GM12865 (cell line): ENCODE measurements at regions not wholly inside any gene's neighbourhood (a gene's known extent, or its start where the extent isn't known, plus 50 kb on each side); places are given as distances from the start of the nearest gene placed in this dataset.

ENCODE experiments used
- DNase-seq: peaks from one replicate; pipeline ENCODE4 v3.0.0; 2010; ENCODE audit warnings: low read depth
- H3K4me3 ChIP-seq: 2 replicates; pipeline ENCODE4 v1.5.1; 2011; ENCODE audit warnings: mild to moderate bottlenecking, low read depth, low read length, control low read depth
- TF ChIP-seq, protein P1 (sequence below): IDR thresholded peaks from 2 replicates; pipeline ENCODE4 v1.5.1; 2011; ENCODE audit warnings: low read length, control low read depth, low read depth, inconsistent platforms; ENCODE audit not compliant: insufficient read depth; ENCODE audit errors: missing control alignments

DNA sequence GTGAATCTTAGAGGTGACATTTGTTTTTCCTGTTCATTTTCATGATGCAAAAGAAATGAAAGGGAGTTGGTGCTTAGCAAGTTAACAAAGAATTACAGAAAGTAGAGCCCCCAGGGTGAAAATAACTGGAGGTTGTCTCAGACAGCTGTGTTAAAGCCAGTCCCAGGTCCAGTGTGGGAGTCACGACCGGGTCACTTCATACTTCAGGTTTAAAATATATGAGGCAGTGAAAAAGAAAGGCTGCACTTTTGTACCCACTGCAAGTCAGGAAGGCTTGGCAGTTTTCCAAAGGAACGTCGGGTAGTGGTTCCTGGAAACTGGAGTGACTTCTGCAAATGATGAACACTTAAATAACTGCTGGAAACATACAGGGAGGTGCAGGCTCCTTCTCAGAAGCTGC, 91.5 kb upstream of the THBS2 start:
- no peak for DNase-seq
- TF ChIP-seq, protein P1, sequence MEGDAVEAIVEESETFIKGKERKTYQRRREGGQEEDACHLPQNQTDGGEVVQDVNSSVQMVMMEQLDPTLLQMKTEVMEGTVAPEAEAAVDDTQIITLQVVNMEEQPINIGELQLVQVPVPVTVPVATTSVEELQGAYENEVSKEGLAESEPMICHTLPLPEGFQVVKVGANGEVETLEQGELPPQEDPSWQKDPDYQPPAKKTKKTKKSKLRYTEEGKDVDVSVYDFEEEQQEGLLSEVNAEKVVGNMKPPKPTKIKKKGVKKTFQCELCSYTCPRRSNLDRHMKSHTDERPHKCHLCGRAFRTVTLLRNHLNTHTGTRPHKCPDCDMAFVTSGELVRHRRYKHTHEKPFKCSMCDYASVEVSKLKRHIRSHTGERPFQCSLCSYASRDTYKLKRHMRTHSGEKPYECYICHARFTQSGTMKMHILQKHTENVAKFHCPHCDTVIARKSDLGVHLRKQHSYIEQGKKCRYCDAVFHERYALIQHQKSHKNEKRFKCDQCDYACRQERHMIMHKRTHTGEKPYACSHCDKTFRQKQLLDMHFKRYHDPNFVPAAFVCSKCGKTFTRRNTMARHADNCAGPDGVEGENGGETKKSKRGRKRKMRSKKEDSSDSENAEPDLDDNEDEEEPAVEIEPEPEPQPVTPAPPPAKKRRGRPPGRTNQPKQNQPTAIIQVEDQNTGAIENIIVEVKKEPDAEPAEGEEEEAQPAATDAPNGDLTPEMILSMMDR, result no peak

DNA sequence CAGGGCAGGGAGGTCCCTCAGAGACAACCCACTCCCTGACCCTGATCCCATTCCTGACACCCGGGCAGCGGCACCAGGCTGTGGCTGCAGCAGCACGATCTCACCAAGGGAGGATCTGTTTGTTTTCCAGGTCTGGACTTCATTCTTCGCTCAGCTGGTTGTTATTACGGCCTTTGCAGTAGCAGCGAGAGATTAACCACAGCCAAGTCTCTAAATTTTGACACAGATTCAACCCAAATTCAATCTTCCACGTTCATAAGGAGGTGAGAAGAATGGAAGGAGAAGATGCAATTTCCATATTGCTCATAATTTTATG, 91.1 kb upstream of the THBS2 start:
- TF ChIP-seq, protein P1, result no peak
- no peak overlapping the region for H3K4me3 ChIP-seq
- no peak for DNase-seq

More for the DNA sequence above, 91.5 kb upstream of the THBS2 start:
- H3K4me3 ChIP-seq, result no peak overlapping the region

DNA sequence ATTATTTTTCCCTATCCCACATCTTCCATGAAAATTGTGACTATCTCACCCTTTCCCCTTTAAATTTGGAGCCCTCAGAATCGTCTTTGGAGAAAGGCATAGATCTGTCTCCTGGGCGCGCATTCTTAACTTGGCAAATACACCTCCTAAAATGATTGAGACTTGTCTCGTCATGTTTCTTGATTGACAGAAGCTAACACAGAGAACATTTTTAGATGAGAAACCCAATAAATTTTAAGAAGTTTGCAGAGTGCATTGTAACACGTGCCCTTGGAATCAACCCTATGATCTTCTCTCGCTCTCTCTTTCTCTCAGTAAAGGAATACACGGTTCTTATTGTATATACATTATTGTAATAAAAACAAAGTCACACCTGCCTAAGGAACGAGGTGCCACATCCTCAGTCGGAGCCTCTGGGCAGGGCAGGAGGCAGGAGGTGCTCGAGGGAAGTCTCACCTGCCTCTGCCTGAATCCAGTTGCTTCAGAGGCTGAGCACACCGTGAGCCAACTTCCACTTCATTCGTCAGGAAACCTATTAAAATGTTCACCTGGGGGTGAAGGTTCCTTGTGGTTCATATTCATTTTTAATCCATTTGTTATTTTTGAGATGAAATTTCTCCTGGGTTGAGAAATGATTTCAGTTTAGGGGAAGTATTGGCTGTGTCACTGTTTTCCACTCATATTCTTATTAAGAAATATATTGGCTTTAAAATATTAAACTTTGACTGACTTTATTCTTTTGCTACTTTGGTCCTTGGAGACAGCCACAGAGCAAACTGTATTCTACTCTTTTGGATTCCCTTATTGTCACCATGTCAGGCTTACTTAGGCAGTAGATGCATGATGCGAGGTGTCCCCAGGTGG, 90.5 kb upstream of the THBS2 start:
- H3K4me3 ChIP-seq, result no peak overlapping the region
- TF ChIP-seq, protein P1, result no peak
- no peak for DNase-seq

GRCh38 chr6:169342710-169343109, 89.1 kb upstream of the THBS2 start:
- TF ChIP-seq, protein P1, result no peak
- no peak for DNase-seq

DNA sequence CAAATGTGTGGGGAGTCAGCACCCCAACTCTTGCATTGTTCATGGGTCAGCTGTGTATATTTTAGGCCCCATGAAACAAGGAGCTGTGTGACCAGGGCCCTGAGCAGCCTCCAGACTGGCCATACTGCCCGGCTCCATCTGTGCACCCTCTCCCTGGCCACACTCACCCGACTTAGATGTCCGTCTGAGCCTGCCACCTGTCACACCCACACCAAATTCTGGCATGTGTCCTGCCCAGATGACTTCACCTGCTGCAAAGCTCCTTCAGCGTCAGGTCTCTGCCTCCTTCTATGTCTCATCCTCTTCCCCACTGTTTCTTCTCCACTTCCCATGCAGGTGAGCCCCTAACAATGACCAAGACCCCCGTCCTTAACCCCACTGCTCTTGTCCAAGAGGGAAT, 88.1 kb upstream of the THBS2 start:
- H3K4me3 ChIP-seq, result no peak overlapping the region
- TF ChIP-seq, protein P1, result no peak
- DNase-seq, result no peak

More at GRCh38 chr6:169342710-169343109, 89.1 kb upstream of the THBS2 start:
- no peak overlapping the region for H3K4me3 ChIP-seq

GRCh38 chr6:169341065-169341464, 87.4 kb upstream of the THBS2 start:
- no peak for DNase-seq
- TF ChIP-seq, protein P1, result no peak
- no peak overlapping the region for H3K4me3 ChIP-seq

DNA sequence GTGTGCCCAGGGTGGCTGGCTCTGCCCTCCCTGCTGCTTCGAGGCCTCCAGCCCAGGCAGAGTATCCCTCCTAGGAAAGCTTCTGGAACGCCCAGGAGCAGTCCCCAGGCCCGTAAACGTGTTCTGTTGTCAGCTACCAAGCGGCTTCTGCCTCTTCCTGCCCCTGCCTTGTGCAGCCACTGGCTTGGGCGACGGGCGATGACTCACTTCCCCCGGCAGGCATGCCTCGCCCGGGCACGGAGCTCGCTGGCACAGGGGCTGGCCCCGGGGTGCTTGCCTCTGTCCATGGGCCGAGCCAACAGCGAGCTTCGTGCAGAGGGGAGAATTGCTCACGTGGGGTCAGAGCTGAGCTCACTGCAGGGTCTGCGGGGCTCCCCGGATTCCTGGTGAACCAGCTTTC, 86.7 kb upstream of the THBS2 start:
- DNase-seq, result no peak
- TF ChIP-seq, protein P1, result no peak
- H3K4me3 ChIP-seq, result no peak overlapping the region
